HepG2 (cell line): ENCODE measurements at regions not wholly inside any gene's neighbourhood (a gene's known extent, or its start where the extent isn't known, plus 50 kb on each side); places are given as distances from the start of the nearest gene placed in this dataset.

ENCODE experiments used
- ELF1 ChIP-seq: sonication (generic); formaldehyde crosslinking; IDR thresholded peaks from 2 replicates; pipeline ENCODE4 v1.4.0; 2020; ENCODE audit warnings: missing genetic modification reagents
- ELF4 ChIP-seq: sonication (generic); formaldehyde crosslinking; IDR thresholded peaks from 2 replicates; pipeline ENCODE4 v1.5.0; 2020; ENCODE audit warnings: missing genetic modification reagents, mild to moderate bottlenecking, moderate library complexity, borderline replicate concordance
- RAD21 ChIP-seq: fragments of 450-650 bp; formaldehyde crosslinking; IDR thresholded peaks from 2 replicates; pipeline ENCODE4 v1.5.0; 2020; ENCODE audit warnings: mild to moderate bottlenecking
- ZNF30 ChIP-seq: sonication (generic); formaldehyde crosslinking; IDR thresholded peaks from 2 replicates; pipeline ENCODE4 v1.5.0; 2020; ENCODE audit warnings: mild to moderate bottlenecking, missing genetic modification reagents
- ZNF33B ChIP-seq: sonication (generic); formaldehyde crosslinking; IDR thresholded peaks from 2 replicates; pipeline ENCODE4 v1.5.1; 2020; ENCODE audit warnings: mild to moderate bottlenecking, missing genetic modification reagents
- ZNF607 ChIP-seq: sonication (generic); formaldehyde crosslinking; IDR thresholded peaks from 2 replicates; pipeline ENCODE4 v1.5.1; 2020; ENCODE audit warnings: missing genetic modification reagents, mild to moderate bottlenecking, borderline replicate concordance
- TF ChIP-seq, protein P1 (sequence below): sonication (generic); formaldehyde crosslinking; IDR thresholded peaks from 2 replicates; pipeline ENCODE4 v1.8.1; 2023; ENCODE audit warnings: mild to moderate bottlenecking, missing genetic modification reagents, borderline replicate concordance
- TF ChIP-seq, protein P2 (sequence below): sonication (generic); formaldehyde crosslinking; IDR thresholded peaks from 2 replicates; pipeline ENCODE4 v1.5.0; 2020; ENCODE audit warnings: mild to moderate bottlenecking, missing genetic modification reagents, moderate library complexity
- TF ChIP-seq, protein P3 (sequence below): IDR thresholded peaks from 2 replicates; pipeline ENCODE4 v1.6.1; 2012; ENCODE audit warnings: low read length, improper control_type of control experiment

DNA sequence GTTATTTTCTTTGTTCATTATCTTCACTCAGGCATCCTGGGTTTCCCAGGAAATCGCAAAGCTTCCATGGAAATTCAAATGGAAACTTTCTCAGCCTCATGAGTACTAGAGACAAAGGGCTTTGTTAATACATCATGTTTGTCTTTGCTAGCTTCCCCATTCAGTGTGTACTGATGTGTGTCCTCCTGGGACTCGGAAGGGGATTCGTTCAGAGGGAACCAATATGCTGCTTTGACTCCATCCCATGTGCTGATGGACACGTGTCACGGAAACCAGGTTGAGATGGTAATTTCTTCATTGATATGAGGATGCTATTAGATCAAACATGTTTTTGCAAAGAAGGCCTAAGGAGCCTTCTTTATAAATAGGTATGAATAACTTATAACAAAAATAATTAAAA is 87.0 kb upstream of the KCNAB1 start:
- no peak for TF ChIP-seq RAD21
- TF ChIP-seq, protein P1, sequence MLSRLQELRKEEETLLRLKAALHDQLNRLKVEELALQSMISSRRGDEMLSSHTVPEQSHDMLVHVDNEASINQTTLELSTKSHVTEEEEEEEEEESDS (CRISPR knock-in tag) = no peak
- TF ChIP-seq, protein P2, sequence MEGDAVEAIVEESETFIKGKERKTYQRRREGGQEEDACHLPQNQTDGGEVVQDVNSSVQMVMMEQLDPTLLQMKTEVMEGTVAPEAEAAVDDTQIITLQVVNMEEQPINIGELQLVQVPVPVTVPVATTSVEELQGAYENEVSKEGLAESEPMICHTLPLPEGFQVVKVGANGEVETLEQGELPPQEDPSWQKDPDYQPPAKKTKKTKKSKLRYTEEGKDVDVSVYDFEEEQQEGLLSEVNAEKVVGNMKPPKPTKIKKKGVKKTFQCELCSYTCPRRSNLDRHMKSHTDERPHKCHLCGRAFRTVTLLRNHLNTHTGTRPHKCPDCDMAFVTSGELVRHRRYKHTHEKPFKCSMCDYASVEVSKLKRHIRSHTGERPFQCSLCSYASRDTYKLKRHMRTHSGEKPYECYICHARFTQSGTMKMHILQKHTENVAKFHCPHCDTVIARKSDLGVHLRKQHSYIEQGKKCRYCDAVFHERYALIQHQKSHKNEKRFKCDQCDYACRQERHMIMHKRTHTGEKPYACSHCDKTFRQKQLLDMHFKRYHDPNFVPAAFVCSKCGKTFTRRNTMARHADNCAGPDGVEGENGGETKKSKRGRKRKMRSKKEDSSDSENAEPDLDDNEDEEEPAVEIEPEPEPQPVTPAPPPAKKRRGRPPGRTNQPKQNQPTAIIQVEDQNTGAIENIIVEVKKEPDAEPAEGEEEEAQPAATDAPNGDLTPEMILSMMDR (CRISPR knock-in tag) = no peak
- TF ChIP-seq ZNF30 (CRISPR knock-in tag) = no peak
- TF ChIP-seq ZNF33B (CRISPR knock-in tag) = no peak
- no peak for TF ChIP-seq ELF1 (CRISPR knock-in tag)
- no peak for TF ChIP-seq ELF4 (CRISPR knock-in tag)
- TF ChIP-seq, protein P3, sequence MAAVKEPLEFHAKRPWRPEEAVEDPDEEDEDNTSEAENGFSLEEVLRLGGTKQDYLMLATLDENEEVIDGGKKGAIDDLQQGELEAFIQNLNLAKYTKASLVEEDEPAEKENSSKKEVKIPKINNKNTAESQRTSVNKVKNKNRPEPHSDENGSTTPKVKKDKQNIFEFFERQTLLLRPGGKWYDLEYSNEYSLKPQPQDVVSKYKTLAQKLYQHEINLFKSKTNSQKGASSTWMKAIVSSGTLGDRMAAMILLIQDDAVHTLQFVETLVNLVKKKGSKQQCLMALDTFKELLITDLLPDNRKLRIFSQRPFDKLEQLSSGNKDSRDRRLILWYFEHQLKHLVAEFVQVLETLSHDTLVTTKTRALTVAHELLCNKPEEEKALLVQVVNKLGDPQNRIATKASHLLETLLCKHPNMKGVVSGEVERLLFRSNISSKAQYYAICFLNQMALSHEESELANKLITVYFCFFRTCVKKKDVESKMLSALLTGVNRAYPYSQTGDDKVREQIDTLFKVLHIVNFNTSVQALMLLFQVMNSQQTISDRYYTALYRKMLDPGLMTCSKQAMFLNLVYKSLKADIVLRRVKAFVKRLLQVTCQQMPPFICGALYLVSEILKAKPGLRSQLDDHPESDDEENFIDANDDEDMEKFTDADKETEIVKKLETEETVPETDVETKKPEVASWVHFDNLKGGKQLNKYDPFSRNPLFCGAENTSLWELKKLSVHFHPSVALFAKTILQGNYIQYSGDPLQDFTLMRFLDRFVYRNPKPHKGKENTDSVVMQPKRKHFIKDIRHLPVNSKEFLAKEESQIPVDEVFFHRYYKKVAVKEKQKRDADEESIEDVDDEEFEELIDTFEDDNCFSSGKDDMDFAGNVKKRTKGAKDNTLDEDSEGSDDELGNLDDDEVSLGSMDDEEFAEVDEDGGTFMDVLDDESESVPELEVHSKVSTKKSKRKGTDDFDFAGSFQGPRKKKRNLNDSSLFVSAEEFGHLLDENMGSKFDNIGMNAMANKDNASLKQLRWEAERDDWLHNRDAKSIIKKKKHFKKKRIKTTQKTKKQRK = no peak
- no peak for TF ChIP-seq ZNF607 (CRISPR knock-in tag)
